Breast epithelium (tissue), 3 donors: ENCODE measurements at regions not wholly inside any gene's neighbourhood (a gene's known extent, or its start where the extent isn't known, plus 50 kb on each side); places are given as distances from the start of the nearest gene placed in this dataset.

Source experiments
- CTCF ChIP-seq, 3 donors: fragments of 450-650 bp; IDR thresholded peaks; one replicate each; pipeline ENCODE4 v1.5.1; 2016 to 2017; ENCODE audit warnings: antibody characterized with exemption in 3 of 3, mild to moderate bottlenecking in 3 of 3, moderate library complexity in 3 of 3
- POLR2A ChIP-seq: fragments of 450-650 bp; IDR thresholded peaks from one replicate; pipeline ENCODE4 v1.6.1; 2016; ENCODE audit warnings: antibody characterized with exemption, mild to moderate bottlenecking, moderate library complexity
- POLR2AphosphoS5 ChIP-seq, 3 donors: sonication (generic); formaldehyde crosslinking; IDR thresholded peaks; one replicate each; pipeline ENCODE4 v1.6.1; 2017; ENCODE audit warnings: antibody characterized with exemption in 3 of 3

- TF ChIP-seq POLR2AphosphoS5 (IDR thresholded peaks at IDR 0.05) = no peak
- TF ChIP-seq CTCF (IDR thresholded peaks at IDR 0.05) = no peak
- no peak for TF ChIP-seq POLR2A
Measured at GRCh38 chr9:30178610-30179009, 2205.8 kb upstream of the ACO1 start.
